Left renal pelvis (tissue), 4 donors: ENCODE measurements at regions not wholly inside any gene's neighbourhood (a gene's known extent, or its start where the extent isn't known, plus 50 kb on each side); places are given as distances from the start of the nearest gene placed in this dataset.

ENCODE experiments used
- DNase-seq, 4 donors: peaks; one replicate each; pipeline ENCODE4 v3.0.0-alpha.2; 2013; ENCODE audit warnings: low read depth in 4 of 4, low spot score in 3 of 4

DNA sequence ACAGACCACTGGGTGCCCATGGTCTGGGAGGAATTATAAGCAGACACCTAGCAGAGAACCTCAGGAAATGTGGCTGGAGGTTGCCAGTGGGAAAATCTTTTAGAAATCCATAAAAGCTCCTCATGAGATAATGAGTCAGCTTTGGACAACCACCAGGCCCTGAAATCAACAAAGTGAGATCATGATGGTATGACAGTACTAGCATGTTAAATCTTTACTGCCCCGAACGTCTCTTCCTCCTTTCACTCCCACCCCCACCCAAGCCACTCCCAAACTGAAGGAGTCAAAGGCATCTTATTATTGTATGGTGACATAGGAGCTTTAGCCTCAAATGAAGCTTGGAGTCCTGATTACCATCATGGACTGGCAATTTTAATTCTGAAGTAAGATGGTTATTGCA lies 240.0 kb downstream of the DIO2 start:
- DNase-seq, result no peak

DNA sequence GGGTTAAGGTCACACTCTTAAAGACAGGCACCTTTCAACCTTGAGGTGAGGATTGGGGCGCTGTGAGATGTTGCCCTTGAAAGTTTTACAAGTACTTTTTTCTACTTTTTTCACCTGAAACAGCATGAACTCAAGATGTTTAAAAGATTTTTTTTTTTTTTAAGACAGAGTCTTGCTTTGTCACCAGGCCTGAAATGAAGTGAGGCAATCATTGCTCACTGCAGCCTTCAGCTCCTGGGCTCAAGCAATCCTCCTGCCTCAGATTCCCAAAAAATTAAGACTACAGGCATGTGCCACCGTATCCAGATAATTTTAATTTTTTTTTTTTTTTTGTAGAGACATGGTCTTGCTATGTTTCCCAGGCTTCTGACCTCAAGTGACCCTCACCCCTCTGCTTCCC lies 243.9 kb downstream of the DIO2 start:
- DNase-seq, result no peak

GRCh38 chr14:79967001-79967400 lies 244.3 kb downstream of the DIO2 start:
- DNase-seq, result no peak

DNA sequence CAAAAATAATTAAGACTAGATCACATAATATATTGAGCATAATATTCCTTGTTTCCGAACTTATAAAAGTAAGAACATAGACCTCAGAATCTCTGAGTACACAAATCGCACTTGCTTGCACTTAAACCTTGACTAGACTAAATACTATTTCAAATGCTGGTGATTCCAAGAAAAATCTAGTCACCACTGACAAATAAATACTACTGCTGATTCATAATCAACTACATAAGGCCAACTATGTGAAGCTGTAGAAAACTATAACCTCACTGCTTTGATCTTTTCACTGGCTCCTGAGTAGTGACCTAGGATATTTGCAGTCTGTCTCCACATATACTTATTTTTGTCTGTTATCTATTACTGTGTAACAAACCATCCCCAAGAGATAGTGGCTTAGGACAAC lies 245.4 kb downstream of the DIO2 start:
- DNase-seq, result no peak

GRCh38 chr14:79961197-79961596 lies 250.1 kb downstream of the DIO2 start:
- no peak for DNase-seq

DNA sequence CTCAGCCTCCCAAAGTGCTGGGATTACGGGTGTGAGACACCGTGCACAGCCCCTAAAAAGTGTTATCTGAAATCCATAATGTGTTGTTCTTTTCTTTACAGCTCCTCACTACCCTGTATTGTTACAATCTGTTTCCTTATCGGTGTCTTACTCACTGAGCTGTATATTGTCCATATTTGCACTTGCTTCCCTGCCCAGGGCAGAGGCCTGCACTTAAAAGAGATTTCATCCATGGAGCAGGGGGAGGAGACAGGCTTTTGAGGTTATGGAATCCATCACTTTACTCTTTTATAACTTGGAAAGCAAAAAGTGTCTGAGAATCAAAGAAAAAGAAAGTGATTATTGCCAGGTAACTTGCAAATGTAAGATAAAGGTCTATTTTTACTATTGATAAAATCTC lies 251.0 kb downstream of the DIO2 start:
- DNase-seq, result no peak

- DNase-seq, result no peak
Observed at GRCh38 chr14:79951572-79951971, 259.7 kb downstream of the DIO2 start.

DNA sequence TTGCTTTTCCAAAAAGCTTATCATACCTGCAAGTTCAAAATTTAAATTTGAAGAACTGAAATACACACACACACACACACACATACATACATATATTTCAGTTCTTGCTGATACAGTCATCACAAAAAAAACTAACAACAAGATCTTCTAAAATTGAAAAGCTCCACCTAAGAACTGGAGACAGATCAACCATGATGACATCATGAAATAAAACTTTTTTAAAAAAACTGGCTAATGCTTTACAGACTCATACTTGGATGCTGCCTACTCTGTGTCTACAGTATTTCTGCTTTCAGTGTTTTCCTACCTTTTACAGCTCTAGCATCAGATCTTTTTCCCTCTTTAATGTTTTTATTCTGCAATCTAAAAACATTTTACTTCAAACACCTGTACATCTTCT lies 261.4 kb downstream of the DIO2 start:
- no peak for DNase-seq

GRCh38 chr14:79947440-79948054 lies 263.8 kb downstream of the DIO2 start:
- no peak for DNase-seq

- no peak for DNase-seq
Observed at GRCh38 chr14:79939235-79939634, 272.1 kb downstream of the DIO2 start.

DNA sequence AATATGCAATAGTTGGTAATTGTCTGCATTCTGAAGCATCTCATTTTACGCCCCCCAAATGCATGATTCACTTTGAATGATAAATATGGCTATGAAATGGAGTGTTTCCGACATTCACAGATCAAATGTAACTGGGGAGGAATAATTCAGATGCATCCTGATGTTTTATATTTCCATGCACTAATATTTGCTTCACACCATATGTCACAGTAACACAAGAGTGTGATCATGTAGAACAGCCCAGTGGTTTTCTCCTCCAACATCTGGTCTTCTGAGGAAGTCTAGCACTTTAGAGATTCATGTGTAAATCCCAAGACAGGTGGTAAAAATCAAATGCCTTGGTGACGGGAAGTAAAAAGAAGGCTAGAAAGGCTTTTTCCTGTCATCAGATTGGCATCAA lies 273.1 kb downstream of the DIO2 start:
- no peak for DNase-seq

DNA sequence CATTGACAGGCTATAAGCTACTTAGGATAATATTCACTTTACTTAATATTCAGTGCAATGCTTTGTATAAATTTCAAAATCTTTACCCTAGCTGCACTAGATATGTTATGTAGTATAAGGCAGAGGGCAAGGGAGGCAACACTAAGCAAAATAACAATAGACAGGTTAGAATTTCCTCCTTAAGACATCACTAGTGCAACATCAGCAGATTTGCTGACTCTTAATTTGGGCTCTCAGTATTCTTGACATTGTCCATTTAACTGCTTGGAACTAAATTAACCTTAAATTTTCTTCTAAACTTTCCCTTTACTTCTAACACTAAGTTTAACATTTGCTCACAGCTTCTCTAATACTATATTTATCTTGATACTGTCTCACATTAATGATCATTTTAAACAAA lies 273.9 kb downstream of the DIO2 start:
- no peak for DNase-seq

GRCh38 chr14:79924551-79924950 lies 286.8 kb downstream of the DIO2 start:
- DNase-seq, result no peak

DNA sequence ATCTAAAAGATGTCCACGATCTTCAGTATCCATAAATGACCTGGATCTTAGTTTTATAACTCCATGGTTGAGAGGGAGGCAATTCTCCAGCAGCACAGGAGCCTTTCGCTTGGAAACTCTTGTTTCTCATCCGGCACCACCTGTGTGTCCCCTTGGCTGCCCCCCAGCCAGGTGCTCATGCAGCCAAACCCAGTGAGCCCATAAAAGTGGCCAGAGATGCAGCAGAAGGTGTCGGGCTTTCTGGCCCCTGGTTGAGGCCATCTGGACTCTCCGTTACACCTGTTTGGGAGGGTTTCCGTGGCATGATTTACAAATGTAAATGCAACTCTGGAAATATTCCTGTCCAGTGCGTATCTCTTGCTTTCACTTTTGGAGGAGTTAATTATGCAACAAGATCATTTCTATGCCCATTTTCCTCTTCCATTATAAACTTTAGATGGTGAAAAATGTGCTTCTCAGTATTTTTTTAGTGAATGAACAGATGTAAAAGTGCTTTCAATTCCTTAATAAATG lies 291.1 kb downstream of the DIO2 start:
- DNase-seq, result no peak
